HG03060 (cell line): ENCODE measurements at regions not wholly inside any gene's neighbourhood (a gene's known extent, or its start where the extent isn't known, plus 50 kb on each side); places are given as distances from the start of the nearest gene placed in this dataset.

Source experiments
- ATAC-seq: cut with Tn5 transposase; IDR thresholded peaks from one replicate; pipeline ENCODE4 v1.9.1; 2021; ENCODE audit warnings: low read depth, moderate number of reproducible peaks; ENCODE audit not compliant: unreplicated experiment

DNA sequence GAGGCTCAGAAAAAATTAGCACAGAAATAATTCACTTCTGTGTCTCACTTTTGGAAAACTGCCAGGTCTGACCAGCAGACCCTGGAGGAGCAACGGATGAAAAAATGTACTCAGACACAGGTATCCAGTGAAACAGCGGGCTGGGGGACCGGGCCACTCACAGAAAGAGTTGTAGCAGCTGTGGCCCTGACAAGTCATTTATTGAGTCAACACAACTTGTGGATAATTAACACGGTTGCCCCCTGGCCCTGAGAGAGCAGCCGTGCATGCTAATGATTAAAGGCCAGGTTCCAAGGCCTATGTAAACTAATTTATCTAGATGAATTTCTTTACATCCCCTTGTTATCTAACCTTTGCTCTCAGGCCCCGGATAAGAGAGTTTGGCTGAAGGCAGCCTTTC lies 131.3 kb downstream of the AASDHPPT start:
- no peak for ATAC-seq

DNA sequence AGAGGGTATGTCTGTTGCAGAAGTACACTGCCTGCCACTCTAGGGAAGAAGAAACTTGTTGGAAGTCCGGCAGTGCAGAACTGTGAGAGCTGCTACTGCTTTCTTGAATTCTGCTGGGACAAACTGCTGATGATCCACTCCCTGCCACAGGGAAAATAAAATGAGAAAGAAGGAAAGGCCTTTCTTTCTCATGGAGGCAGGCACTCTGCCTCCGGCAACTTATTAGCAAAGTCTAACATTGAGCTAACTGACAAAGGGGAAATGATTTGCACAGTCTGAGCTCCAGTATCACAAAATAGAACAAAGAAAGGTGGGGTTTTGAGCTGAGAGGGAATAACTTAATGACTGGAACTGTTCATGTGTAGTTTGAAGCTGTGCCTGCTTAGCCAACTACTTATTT lies 134.6 kb downstream of the AASDHPPT start:
- ATAC-seq = no peak

DNA sequence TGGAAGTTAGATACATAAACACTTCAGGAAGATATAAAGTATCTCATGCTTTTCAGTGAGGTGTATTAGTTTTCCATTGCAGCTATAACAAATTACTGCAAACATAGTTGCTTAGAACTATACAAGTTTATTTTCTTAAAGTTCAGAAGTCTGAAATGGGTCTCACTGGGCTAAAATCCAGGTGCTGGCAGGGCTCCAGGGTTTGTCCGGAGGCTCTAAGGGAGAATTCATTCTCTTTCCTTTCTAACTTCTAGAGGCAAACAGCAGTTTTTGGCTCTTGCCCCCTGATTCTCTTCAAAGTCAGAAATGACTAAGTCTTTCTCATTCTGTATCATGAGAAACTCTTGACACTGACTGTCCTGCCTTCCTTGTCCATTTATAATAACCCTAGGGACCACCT lies 138.8 kb downstream of the AASDHPPT start:
- ATAC-seq = no peak

DNA sequence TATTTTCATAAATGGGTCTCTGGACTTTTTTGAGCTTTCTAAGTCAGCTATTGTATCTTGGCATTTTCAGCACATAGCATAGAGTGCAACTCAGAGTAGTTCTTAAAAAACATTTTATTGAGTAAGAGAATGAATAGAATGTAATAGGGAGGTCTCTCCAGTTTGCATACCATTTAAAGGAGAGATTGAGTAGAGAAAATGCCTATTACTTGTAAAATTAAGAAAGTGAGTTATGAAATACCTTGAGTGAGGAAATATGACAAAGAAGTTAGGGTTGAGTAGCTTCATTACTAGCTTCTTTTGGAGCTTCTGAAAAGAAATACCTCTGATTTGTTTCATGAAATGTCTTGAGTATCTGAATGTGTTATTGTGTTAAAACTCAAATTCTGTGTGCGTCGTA lies 140.0 kb downstream of the AASDHPPT start:
- no peak for ATAC-seq

DNA sequence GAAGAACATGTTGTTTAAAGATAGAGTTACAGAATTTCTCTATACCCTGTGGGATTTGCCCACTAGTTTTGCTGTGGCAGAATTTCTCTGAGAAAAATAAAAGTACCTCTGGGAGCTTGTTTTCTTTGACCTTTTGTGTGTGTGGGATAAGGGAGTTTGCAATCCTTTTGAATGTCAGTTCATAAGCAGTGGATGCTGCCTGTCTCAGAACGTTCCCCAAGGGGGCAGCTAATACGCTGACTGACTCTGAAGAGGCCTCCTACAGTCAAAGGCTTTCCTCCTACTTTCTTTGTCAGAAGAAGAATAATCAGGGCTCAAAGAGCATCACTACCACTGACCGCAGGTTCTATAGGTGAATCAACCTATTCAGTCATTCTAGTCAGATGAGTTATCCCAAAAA lies 140.6 kb downstream of the AASDHPPT start:
- no peak for ATAC-seq

DNA sequence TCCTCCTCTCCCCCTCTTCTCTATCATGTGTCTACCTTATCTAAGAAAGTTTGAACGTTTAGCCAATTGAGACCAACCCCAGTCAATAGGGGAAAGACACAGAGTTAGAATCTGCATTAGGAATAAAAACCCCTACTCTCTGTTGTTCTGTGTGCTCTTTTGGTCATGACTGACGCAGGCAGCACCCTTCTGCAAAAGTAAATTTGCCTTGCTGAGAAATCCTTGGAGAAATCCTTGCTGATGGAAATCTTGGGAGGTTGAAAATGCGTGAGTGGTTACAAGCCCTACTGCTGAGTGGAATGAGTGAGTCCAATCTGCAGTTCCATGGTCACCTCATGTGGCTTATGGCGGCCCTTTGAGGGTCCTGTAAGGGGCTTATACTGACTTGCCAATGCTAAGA lies 145.2 kb downstream of the AASDHPPT start:
- no peak for ATAC-seq

DNA sequence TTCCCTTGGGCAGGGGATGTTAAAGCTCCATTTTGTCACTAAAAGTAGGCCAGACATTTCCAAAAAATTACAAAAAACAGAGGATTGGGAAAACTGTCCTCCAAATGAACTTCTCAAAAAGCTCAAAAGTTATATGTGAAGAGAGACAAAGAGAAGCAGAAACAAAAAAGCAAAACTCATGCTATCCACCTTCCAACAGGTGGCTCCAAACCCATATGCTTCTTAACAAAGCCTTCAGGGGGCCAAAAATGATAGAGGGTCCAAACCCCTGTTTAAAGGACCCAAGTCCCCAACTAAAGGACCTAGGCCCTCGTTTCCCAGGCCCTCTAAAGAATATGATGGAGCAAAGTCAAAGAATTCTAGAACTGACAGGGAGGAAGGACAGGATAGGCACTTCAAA lies 146.7 kb downstream of the AASDHPPT start:
- no peak for ATAC-seq

DNA sequence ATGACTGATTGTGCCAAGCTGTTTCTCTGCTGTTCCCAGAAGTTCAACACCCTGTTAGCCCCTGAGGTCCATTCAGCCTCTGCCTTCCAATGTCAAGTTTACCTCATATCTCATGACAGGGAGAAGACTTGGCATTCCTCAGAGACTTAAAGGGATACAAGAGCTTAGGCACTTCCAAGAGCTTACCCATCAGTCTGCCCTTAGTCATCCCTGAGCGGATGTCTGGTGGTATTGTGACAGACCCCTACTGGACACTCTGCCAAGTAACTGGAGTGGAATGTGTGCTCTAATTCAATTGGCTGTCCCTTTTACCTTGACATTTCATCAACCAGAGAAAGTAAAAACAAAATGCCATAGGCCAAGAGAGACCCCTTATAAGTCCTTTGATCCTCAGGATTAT lies 151.5 kb downstream of the AASDHPPT start:
- ATAC-seq = no peak

DNA sequence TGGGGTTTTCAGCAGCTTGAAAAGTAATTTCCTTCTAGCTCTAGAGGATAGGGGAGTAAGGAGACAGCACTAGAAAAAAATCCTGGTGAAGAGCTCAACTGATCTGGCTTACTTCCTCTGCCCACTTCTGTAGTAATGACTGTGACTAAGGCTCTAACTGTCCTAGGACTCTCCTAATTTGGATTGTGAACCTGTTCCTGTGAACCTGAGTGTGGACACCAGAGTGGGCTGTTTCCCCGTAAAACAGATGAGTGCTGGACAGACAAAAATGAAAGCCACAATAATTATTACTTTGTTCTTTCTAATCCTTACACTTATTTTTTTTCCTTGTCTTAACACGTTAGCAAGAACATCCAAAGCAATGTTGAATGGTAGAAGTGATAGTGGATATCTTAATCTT lies 154.1 kb downstream of the AASDHPPT start:
- no peak for ATAC-seq

DNA sequence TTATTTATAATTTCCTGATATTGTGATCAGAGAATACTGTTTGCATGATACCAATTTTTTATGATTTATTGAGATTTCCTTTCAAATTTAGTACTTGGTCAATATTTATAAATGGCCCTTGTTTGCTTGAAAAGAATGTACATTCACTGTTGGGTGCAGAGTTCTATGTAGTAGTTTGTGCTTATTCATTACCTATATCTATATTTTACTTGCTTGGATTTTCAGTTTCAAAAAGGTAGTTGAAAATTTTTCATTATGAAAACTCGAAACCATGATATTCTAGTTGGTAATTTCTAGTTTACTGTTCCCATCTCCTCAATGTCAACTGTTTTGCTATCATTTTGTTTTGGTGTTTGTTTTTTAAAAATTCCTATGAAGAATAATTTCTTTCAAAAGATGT lies 155.7 kb downstream of the AASDHPPT start:
- ATAC-seq = no peak

DNA sequence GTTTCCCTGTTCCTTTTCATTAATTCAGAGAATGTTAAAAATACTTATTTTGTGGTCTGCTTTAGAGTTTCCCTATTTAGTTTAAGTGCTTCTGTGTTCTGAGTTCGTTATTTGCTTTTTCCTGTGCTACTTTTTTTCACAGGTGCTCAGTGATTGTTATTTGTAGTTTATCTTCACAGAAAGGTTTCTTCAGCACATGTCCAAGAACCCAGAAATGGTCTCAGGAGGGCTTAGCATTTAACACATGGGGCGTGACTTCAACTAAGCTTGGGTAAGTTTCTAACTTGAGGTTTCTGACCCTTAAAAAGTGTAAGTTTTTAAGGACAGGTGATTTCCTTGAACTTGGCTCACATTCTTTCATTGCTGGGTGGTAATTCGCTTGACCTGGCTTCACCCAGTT lies 157.3 kb downstream of the AASDHPPT start:
- no peak for ATAC-seq

DNA sequence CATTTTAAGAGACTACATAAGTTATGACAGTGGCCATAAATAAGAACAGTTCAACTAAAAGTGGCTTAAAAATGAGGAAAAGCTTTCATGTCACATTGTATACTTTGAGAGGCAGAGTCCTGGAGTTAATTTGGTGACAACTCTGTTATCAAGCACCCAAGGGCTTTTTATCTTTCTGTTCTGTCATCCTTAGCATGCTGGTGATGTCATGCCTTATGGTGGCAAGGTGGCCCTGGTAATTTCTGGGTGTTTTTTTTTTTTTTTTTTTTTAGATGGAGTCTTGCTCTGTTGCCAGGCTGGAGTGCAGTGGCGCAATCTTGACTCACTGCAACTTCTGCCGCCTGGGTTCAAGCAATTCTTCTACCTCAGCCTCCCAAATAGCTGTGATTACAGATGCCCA lies 158.8 kb downstream of the AASDHPPT start:
- ATAC-seq = no peak

DNA sequence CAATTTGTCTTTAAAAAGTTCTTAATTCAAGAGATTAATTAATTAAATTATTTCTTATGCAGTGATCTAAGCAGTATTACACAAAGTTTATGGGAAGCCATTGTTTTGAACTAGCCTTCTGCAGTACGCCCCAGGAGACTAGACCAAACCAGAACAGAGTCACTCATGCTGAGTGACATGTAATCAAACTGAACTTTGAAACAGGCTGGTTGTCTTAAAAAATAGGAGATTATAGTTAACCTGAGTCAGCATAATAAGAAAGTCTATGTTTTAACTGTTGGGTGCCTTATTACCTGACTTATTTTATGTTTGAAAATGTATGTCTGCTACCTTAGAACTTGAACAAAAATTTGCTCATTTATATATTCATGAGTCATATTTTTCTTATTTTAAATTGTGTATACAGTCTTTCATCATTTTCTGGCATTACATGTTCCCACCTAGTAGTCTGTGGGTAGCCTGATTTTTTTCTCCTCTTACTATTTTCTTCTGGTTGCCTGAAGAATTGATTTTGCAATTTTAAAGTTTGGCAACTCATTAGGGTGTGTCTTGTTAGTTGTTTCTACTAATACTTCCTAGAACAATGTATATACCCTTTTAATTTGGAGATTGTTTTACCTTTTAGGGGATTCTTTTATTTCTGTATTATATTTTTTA lies 161.4 kb downstream of the AASDHPPT start:
- no peak for ATAC-seq

DNA sequence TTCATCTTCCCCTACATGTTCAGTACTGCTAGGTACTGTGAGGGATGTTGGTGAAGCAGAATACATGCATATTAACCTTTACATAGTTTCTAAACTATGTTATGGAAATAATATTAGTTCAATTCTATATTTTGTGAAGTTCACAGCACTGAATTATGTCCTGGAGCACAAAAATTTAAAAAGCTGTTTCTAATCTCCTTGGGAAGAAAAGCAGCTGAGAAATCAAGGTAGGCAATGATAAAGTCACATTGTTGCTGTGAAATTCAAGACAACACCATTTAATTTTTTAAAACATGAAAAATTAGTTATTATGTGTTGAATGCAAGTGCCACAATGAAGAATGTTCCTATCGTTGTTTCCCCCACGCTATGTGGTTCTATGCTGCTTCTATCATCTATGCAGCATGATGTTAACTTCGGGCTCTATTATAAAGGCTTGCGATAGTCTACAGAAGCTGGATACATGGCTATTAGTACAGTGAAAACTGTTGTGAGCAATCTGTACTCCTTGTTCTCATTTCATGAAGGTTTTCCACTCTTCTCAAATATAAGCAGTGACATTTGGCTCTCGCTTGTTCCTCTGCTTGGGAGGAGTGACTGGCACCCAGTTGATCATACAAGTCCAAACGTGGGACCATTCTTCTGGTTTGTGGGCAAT lies 164.3 kb downstream of the AASDHPPT start:
- no peak for ATAC-seq

DNA sequence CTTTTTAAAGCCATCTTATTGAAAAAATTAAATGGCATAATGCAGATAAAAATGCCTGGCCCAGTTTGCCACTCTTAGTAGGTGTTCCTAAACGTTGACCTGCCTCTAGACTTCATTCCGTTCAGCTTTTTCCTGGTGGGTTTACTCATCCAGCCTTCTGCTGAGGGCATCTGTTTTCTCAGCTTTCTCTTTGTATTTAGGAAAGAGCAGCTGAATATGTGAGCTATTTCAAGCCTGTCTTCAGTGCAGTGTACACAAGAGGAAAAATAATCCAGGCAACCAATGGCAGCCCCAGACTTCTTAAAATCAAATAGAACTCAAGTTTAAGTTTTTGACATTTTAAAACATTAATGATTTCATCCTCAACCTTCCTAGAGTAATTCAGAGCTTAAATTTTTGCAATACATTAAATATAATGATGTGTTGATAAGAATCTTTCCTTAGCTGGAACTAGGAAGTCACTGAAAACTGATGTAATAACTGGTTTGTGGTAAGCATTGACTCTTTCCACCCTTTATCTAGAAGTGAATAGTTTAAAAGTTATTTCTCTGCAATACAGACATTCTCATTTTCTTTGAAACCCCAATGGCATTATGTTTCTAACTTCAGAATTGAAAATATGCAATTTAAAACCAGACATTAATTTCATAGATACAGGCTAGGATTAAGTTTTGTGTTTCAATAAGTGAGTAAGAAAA lies 165.4 kb downstream of the AASDHPPT start:
- ATAC-seq = no peak

DNA sequence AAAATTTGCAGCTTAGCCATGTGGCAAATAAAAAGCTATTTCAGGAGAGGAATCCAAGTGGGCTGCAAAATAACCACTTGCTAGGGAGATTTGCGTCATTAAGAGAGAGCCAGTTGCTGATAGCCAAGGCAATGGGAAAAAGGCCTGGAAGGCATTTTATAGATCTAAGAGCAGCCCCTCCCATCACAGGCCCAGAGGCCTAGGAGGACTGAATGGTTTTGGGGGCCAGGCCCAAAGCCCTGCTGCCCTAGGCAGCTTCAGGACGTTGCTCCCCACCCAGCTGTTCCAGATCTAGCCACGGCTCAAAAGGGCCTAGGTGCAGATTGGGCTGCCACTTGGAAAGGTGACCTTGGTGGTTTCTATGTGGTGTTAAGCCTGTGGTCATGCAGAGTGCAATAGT lies 169.0 kb downstream of the AASDHPPT start:
- ATAC-seq = no peak

DNA sequence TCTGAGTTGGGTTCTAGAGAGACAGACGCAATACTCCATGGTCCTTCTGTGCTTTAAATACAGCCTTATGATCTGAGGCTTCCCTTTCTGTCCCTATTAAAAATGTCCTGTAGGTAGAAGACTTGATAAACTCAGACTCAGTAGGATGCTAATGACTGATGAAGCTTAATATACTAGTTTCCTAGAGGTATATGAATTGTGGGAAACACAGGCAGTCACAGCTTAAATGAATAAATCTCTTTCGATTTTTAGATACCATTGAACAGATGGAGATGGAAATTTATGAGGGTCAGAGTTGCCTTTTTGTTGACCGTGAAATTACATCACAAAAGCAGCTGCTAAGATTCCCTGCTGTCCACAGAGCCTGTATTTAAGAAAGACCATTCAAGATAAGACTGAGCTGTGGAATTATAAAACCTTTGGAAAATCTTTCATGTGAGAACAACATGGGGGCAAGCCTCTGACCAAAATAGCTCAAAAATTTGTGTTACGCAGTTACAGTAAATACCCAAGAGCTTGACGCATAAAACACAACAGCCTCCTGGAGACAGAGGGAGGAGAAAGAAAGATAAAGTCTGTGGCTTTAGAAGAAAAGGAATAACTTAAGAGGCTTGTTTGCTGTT lies 172.3 kb downstream of the AASDHPPT start:
- ATAC-seq = no peak

DNA sequence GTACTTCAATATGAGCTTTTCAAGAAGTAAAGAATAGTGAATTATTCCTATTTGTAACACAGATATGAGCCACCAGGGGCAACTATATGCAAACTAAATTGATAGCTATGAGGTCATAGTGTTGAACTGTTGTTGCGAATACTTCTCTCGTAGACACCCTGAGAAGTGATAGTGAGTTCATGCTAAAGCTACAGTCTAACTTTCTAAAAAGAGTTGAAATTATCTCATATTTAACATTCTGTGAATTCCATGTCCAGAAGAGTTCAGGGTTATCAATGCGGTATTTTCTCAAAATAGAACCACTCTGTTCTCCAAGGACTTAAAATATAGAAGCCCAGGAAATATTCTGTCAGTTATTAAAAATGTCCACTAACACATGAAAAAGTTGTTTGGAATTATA lies 185.4 kb downstream of the AASDHPPT start:
- no peak for ATAC-seq

DNA sequence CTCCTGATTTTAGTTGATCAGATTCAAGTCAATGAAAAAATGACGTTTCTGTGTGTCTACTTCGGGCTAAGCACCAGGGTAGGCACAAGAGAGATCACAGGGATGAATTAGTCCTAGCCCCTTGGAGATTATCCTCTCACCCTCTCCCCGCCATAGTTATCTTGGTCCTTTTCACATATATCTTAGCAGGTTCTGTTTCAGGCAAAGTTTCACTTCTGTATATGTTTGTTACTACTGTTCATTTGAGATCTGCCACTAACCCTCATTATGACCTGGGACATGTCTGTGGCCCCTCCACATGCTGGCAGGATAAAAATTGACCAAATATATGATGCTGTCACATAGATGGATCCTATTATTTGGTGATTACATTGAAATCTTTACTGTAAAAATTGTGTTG lies 186.1 kb downstream of the AASDHPPT start:
- no peak for ATAC-seq

DNA sequence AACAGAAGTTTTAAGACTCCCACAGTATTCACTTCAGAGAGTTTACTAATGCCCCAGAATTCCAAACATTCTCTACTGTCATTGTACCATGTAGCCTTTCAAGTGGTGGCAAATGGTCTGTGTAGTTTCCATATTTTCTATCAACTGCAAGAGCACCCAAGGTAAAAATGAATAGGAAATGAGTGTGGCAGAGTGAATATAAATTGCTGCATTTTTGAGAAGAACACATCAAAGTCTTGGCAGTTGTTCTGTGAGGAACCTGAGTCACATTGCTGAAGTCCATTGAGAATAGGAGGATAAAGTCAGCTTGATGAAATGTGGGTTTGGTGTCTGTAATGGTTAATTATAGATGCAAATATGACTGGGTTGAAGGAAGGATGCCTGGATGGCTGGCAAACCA lies 193.6 kb downstream of the AASDHPPT start:
- no peak for ATAC-seq

DNA sequence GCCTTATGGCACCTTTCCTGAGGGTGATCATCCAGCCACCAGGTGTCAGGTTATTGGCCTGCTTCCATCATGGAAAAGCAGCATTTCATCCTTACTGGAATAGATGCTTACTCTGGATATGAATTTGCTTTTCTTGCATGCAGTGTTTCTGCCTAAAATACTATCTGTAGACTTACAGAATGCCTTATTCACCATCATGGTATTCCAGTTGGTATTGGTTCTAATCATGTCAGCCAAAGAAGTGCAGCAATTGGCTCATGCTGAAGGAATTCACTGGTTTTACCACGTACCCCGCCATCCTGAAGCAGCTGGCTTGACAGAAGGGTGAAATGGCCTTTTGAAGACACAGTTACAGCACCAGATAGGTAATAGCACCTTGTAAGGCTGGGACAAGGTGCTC lies 194.2 kb downstream of the AASDHPPT start:
- no peak for ATAC-seq

DNA sequence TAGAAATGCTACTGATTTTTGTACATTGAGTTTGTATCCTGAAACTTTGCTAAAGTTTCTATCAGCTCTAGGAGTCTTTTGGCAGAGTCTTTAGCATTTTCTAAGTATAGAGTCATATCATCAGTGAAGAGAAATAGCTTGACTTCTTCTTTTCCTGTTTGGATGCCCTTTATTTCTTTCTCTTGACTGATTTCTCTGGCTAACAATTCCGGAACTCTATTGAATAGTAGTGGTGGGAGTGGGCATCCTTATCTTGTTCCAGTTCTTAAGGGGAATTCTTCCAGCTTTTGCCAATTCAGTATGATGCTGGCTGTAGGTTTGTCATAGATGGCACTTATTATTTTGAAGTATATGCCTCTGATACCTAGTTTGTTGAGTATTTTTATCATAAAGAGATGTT lies 197.7 kb downstream of the AASDHPPT start:
- no peak for ATAC-seq
